ENCODE measurements at regions not wholly inside any gene's neighbourhood (a gene's known extent, or its start where the extent isn't known, plus 50 kb on each side); places are given as distances from the start of the nearest gene placed in this dataset.

GRCh38 chr9:18045326-18045725 is 428.6 kb upstream of the ADAMTSL1 start:
- H3K18ac ChIP-seq (ENCODE audit: low read depth, low read length) = no peak overlapping the region
- no peaks in the 10 kb centered on the region for H3K79me1 ChIP-seq (ENCODE audit: low read depth in 1 of 2, low read length in 2 of 2)
- TF ChIP-seq CTCF (conservative IDR thresholded peaks at IDR 0.05; ENCODE audit: low read depth, low read length) (no peak), ELK1 (IDR thresholded peaks at IDR 0.05; ENCODE audit: borderline replicate concordance, low read depth, low read length) (no peak), MXI1 (IDR thresholded peaks at IDR 0.05; ENCODE audit: borderline replicate concordance, low read depth, low read length) (no peak), RAD21 (IDR thresholded peaks at IDR 0.05; ENCODE audit: low read length) (no peak), RCOR1 (IDR thresholded peaks at IDR 0.05; ENCODE audit: insufficient replicate concordance, low read length) (no peak), SMC3 (IDR thresholded peaks at IDR 0.05; ENCODE audit: low read depth, low read length) (no peak), FOS (IDR thresholded peaks at IDR 0.05; ENCODE audit: low read depth, low read length) (no peak), CHD1 (IDR thresholded peaks at IDR 0.05; ENCODE audit: low read depth, low read length) (no peak), NFE2L2 (IDR thresholded peaks at IDR 0.05; ENCODE audit: low read depth, low read length) (no peak), MAFK (IDR thresholded peaks at IDR 0.05; ENCODE audit: low read depth, low read length) (no peak)
- H3K4me3 ChIP-seq (ENCODE audit: insufficient read depth, low read depth, low read length) = no peak overlapping the region
- BruUV-seq (replicated peaks) = no TSS peak
- H2BK20ac ChIP-seq (ENCODE audit: low read depth, low read length) = no peak overlapping the region
- no peak overlapping the region for H3K4ac ChIP-seq (ENCODE audit: low read depth, low read length)
- CTCF ChIA-PET = no interaction called here
- DNase-seq (no peak), ATAC-seq (ENCODE audit: low read depth) (no peak)
- no peak overlapping the region for H3K56ac ChIP-seq (ENCODE audit: extremely low read depth, insufficient read depth, low read length)
- in situ Hi-C loops (cut with MboI; ENCODE audit: low sequenced_read_pairs) (no loop called here), dilution Hi-C loops (cut with HindIII; ENCODE audit: low sequenced_read_pairs, unreplicated experiment) (no loop called here), intact Hi-C loops (cut with micrococcal nuclease) (no loop called here)
- no peaks in the 10 kb centered on the region for H3K27me3 ChIP-seq (ENCODE audit: control insufficient read depth, insufficient read depth, low read length)
- H2AK5ac ChIP-seq (ENCODE audit: low read depth, low read length) = no peak overlapping the region
- no CpG with 5 or more reads among the region's 1 CpG for WGBS, 2 experiments (ENCODE audit: extremely low coverage in 2 of 2, insufficient read length in 1 of 2)
- H4K91ac ChIP-seq (ENCODE audit: insufficient read depth, low read depth, low read length) = no peak overlapping the region
- H2AFZ ChIP-seq (replicated peaks; ENCODE audit: low read length, poor library complexity) = no peak overlapping the region
- H4K20me1 ChIP-seq (ENCODE audit: insufficient read depth, low read length) = no peaks in the 10 kb centered on the region
- no peak overlapping the region for H2AK9ac ChIP-seq (replicated peaks; ENCODE audit: low read depth, low read length, poor library complexity)
- H2BK15ac ChIP-seq (ENCODE audit: low read depth, low read length) = no peak overlapping the region
- POLR2A ChIA-PET (ENCODE audit: unreplicated experiment) = no interaction called here
- H3K27ac ChIP-seq (ENCODE audit: insufficient read depth, low read length) = no peak overlapping the region
- H3K9me3 ChIP-seq (ENCODE audit: control insufficient read depth, insufficient read depth, low read length) = no peaks in the 10 kb centered on the region
- H2BK5ac ChIP-seq (ENCODE audit: low read depth, low read length, poor library complexity, severe bottlenecking) = no peak overlapping the region
- H3K9ac ChIP-seq (ENCODE audit: low read depth, low read length) = no peak overlapping the region
- no peak overlapping the region for H3K14ac ChIP-seq (replicated peaks; ENCODE audit: low read depth, low read length)
- H3K23ac ChIP-seq (ENCODE audit: low read depth, low read length) = no peak overlapping the region
- H3K9me1 ChIP-seq (ENCODE audit: insufficient read depth, low read length) = no peaks in the 10 kb centered on the region
- H3K4me1 ChIP-seq (ENCODE audit: control insufficient read depth, insufficient read depth, low read length) = no peaks in the 10 kb centered on the region
- no peak overlapping the region for H4K8ac ChIP-seq (ENCODE audit: low read depth in 2 of 2, low read length in 2 of 2)
- H3K4me2 ChIP-seq (ENCODE audit: low read depth, low read length) = no peak overlapping the region
- no peaks in the 10 kb centered on the region for H3K36me3 ChIP-seq (ENCODE audit: control insufficient read depth, insufficient read depth, low read length)
- no peak overlapping the region for H4K5ac ChIP-seq (ENCODE audit: low read depth, low read length)
- H2BK120ac ChIP-seq (ENCODE audit: low read depth, low read length) = no peak overlapping the region
